ENCODE measurements at regions not wholly inside any gene's neighbourhood (a gene's known extent, or its start where the extent isn't known, plus 50 kb on each side); places are given as distances from the start of the nearest gene placed in this dataset.

DNA sequence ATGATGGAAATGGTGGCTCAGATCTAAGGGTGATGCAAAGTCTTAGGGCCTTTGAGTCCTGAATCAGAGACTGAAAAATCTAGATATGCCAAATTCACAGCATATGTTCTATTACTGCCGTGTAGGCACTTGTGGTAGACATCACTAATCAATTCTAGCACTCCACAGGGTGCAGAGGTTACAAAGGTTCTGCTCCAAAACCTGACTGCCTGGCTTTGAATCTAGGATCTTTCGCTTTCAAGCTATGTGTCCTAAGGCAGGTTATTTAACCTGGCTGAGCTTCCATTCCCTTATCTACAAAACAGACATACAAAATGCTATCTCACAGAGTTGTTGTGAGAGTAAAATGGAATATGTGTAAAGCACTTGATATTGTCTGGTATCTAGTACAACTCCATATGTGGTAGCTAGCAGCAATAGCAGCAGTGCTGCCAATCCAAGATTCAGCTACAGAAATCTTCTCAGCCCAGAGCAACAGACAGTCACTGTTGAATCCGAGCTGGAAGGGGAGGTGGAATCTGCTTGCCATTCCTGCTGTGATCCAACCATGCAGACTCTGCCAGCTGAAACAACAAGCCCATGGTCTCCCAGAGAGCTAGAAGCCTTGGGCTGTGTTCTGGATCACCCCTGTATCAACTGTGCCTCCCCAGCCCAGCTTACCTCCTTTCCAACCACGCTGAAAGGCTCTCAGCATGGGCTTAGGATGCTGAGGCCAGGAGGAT is 206.9 kb downstream of the TFAP2C start:
- DNase-seq (ENCODE audit: extremely low spot score), result no peak
- no peak overlapping the region for H3K4me3 ChIP-seq
- WGBS, result 72% methylated on average over 3 of the region's 4 CpGs
- H3K36me3 ChIP-seq, result no peaks in the 10 kb centered on the region
- H3K4me1 ChIP-seq, result no peaks in the 10 kb centered on the region
- no peak for TF ChIP-seq POLR2AphosphoS5 (IDR thresholded peaks at IDR 0.05)
- no peak for TF ChIP-seq EP300 (IDR thresholded peaks at IDR 0.05)
- TF ChIP-seq POLR2A (IDR thresholded peaks at IDR 0.05; ENCODE audit: low read depth), result no peak
- TF ChIP-seq, protein P1, sequence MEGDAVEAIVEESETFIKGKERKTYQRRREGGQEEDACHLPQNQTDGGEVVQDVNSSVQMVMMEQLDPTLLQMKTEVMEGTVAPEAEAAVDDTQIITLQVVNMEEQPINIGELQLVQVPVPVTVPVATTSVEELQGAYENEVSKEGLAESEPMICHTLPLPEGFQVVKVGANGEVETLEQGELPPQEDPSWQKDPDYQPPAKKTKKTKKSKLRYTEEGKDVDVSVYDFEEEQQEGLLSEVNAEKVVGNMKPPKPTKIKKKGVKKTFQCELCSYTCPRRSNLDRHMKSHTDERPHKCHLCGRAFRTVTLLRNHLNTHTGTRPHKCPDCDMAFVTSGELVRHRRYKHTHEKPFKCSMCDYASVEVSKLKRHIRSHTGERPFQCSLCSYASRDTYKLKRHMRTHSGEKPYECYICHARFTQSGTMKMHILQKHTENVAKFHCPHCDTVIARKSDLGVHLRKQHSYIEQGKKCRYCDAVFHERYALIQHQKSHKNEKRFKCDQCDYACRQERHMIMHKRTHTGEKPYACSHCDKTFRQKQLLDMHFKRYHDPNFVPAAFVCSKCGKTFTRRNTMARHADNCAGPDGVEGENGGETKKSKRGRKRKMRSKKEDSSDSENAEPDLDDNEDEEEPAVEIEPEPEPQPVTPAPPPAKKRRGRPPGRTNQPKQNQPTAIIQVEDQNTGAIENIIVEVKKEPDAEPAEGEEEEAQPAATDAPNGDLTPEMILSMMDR (IDR thresholded peaks at IDR 0.05), result no peak
- H3K9me3 ChIP-seq, result no peaks in the 10 kb centered on the region
- intact Hi-C loops (cut with DNase I), result no loop called here
- H3K27ac ChIP-seq (replicated peaks in 1 of 4), result no peak overlapping the region
- H3K27me3 ChIP-seq, result peaks cover 0 to 36% (median 0%) of the 10 kb centered on the region in 4 donors

GRCh38 chr20:56839222-56839621 is 210.1 kb downstream of the TFAP2C start:
- Histone ChIP-seq H3K4me3 (no peak overlapping the region), H3K27ac (replicated peaks in 1 of 4) (no peak overlapping the region), H3K4me1 (no peaks in the 10 kb centered on the region), H3K27me3 (peaks cover 0 to 23% (median 0%) of the 10 kb centered on the region in 4 donors), H3K9me3 (no peaks in the 10 kb centered on the region), H3K36me3 (no peaks in the 10 kb centered on the region)
- WGBS, result 94% methylated on average over 2 of the region's 2 CpGs
- intact Hi-C loops (cut with DNase I), result no loop called here
- TF ChIP-seq, protein P1 (IDR thresholded peaks at IDR 0.05), result no peak
- TF ChIP-seq POLR2AphosphoS5 (IDR thresholded peaks at IDR 0.05), result no peak
- TF ChIP-seq EP300 (IDR thresholded peaks at IDR 0.05), result no peak
- TF ChIP-seq POLR2A (IDR thresholded peaks at IDR 0.05; ENCODE audit: low read depth), result no peak
- no peak for DNase-seq (ENCODE audit: extremely low spot score)

GRCh38 chr20:56839786-56840185 is 210.7 kb downstream of the TFAP2C start:
- Histone ChIP-seq H3K36me3 (no peaks in the 10 kb centered on the region), H3K27ac (replicated peaks in 1 of 4) (no peak overlapping the region), H3K9me3 (no peaks in the 10 kb centered on the region), H3K4me3 (no peak overlapping the region), H3K4me1 (no peaks in the 10 kb centered on the region), H3K27me3 (peaks cover 0 to 23% (median 0%) of the 10 kb centered on the region in 4 donors)
- no peak for DNase-seq (ENCODE audit: extremely low spot score)
- TF ChIP-seq, protein P1 (IDR thresholded peaks at IDR 0.05), result no peak
- TF ChIP-seq POLR2A (IDR thresholded peaks at IDR 0.05; ENCODE audit: low read depth) (no peak), POLR2AphosphoS5 (IDR thresholded peaks at IDR 0.05) (no peak), EP300 (IDR thresholded peaks at IDR 0.05) (no peak)
- WGBS, result 65% methylated on average over 5 of the region's 5 CpGs
- intact Hi-C loops (cut with DNase I), result no loop called here

GRCh38 chr20:56840716-56841261 is 211.7 kb downstream of the TFAP2C start:
- no peak for TF ChIP-seq POLR2A (IDR thresholded peaks at IDR 0.05; ENCODE audit: low read depth)
- TF ChIP-seq EP300 (IDR thresholded peaks at IDR 0.05), result no peak
- TF ChIP-seq, protein P1 (IDR thresholded peaks at IDR 0.05), result no peak
- no peak for TF ChIP-seq POLR2AphosphoS5 (IDR thresholded peaks at IDR 0.05)
- H3K4me1 ChIP-seq, result no peaks in the 10 kb centered on the region
- DNase-seq (ENCODE audit: extremely low spot score), result no peak
- intact Hi-C loops (cut with DNase I), result no loop called here
- no peaks in the 10 kb centered on the region for H3K9me3 ChIP-seq
- no peak overlapping the region for H3K4me3 ChIP-seq
- 71% methylated on average over 2 of the region's 3 CpGs for WGBS
- peaks cover 0 to 23% (median 0%) of the 10 kb centered on the region in 4 donors for H3K27me3 ChIP-seq
- no peaks in the 10 kb centered on the region for H3K36me3 ChIP-seq
- no peak overlapping the region for H3K27ac ChIP-seq (replicated peaks in 1 of 4)

Measured in esophagus muscularis mucosa (tissue), 4 donors.